ENCODE measurements at regions not wholly inside any gene's neighbourhood (a gene's known extent, or its start where the extent isn't known, plus 50 kb on each side); places are given as distances from the start of the nearest gene placed in this dataset.

GRCh38 chr18:21928925-21929324 lies 188.3 kb downstream of the MIB1 start:
- Histone ChIP-seq H3K36me3 (ENCODE audit: control insufficient read depth, insufficient read depth, low read length, severe bottlenecking) (no peaks in the 10 kb centered on the region), H3K9ac (ENCODE audit: low read length) (no peak overlapping the region), H3K9me3 (ENCODE audit: control insufficient read depth, low read length) (no peaks in the 10 kb centered on the region), H3K27me3 (replicated peaks; ENCODE audit: control insufficient read depth, insufficient read depth, low read length) (peaks cover 23% of the 10 kb centered on the region), H3K4me3 (ENCODE audit: low read length) (no peak overlapping the region), H3K4me1 (ENCODE audit: control insufficient read depth, insufficient read depth, low read length) (no peaks in the 10 kb centered on the region)
- DNase-seq (ENCODE audit: low read depth) = no peak

- Histone ChIP-seq H3K27me3 (replicated peaks; ENCODE audit: control insufficient read depth, insufficient read depth, low read length) (peaks cover 33% of the 10 kb centered on the region), H3K4me1 (ENCODE audit: control insufficient read depth, insufficient read depth, low read length) (no peaks in the 10 kb centered on the region), H3K9ac (ENCODE audit: low read length) (no peak overlapping the region), H3K9me3 (ENCODE audit: control insufficient read depth, low read length) (no peaks in the 10 kb centered on the region), H3K4me3 (ENCODE audit: low read length) (no peak overlapping the region), H3K36me3 (ENCODE audit: control insufficient read depth, insufficient read depth, low read length, severe bottlenecking) (no peaks in the 10 kb centered on the region)
- DNase-seq (ENCODE audit: low read depth) = no peak
Measured at GRCh38 chr18:21930177-21930576, 189.6 kb downstream of the MIB1 start.

GRCh38 chr18:21933931-21934765 lies 193.6 kb downstream of the MIB1 start:
- no peaks in the 10 kb centered on the region for H3K36me3 ChIP-seq (ENCODE audit: control insufficient read depth, insufficient read depth, low read length, severe bottlenecking)
- no peaks in the 10 kb centered on the region for H3K4me1 ChIP-seq (ENCODE audit: control insufficient read depth, insufficient read depth, low read length)
- no peak overlapping the region for H3K4me3 ChIP-seq (ENCODE audit: low read length)
- H3K9ac ChIP-seq (ENCODE audit: low read length) = no peak overlapping the region
- no peaks in the 10 kb centered on the region for H3K9me3 ChIP-seq (ENCODE audit: control insufficient read depth, low read length)
- no peak for DNase-seq (ENCODE audit: low read depth)
- H3K27me3 ChIP-seq (replicated peaks; ENCODE audit: control insufficient read depth, insufficient read depth, low read length) = peaks cover 38% of the 10 kb centered on the region

GRCh38 chr18:21934766-21935015 lies 194.1 kb downstream of the MIB1 start:
- Histone ChIP-seq H3K4me3 (ENCODE audit: low read length) (no peak overlapping the region), H3K9ac (ENCODE audit: low read length) (no peak overlapping the region), H3K9me3 (ENCODE audit: control insufficient read depth, low read length) (no peaks in the 10 kb centered on the region), H3K27me3 (replicated peaks; ENCODE audit: control insufficient read depth, insufficient read depth, low read length) (peaks cover 33% of the 10 kb centered on the region), H3K36me3 (ENCODE audit: control insufficient read depth, insufficient read depth, low read length, severe bottlenecking) (no peaks in the 10 kb centered on the region), H3K4me1 (ENCODE audit: control insufficient read depth, insufficient read depth, low read length) (no peaks in the 10 kb centered on the region)
- no peak for DNase-seq (ENCODE audit: low read depth)

GRCh38 chr18:21943456-21943855 lies 202.9 kb downstream of the MIB1 start:
- no peak for DNase-seq (ENCODE audit: low read depth)
- H3K27me3 ChIP-seq (replicated peaks; ENCODE audit: control insufficient read depth, insufficient read depth, low read length) = peaks cover 3% of the 10 kb centered on the region
- no peak overlapping the region for H3K9ac ChIP-seq (ENCODE audit: low read length)
- H3K36me3 ChIP-seq (ENCODE audit: control insufficient read depth, insufficient read depth, low read length, severe bottlenecking) = no peaks in the 10 kb centered on the region
- H3K4me1 ChIP-seq (ENCODE audit: control insufficient read depth, insufficient read depth, low read length) = no peaks in the 10 kb centered on the region
- H3K4me3 ChIP-seq (ENCODE audit: low read length) = no peak overlapping the region
- no peaks in the 10 kb centered on the region for H3K9me3 ChIP-seq (ENCODE audit: control insufficient read depth, low read length)

- no peak overlapping the region for H3K4me3 ChIP-seq (ENCODE audit: low read length)
- no peak overlapping the region for H3K9ac ChIP-seq (ENCODE audit: low read length)
- H3K9me3 ChIP-seq (ENCODE audit: control insufficient read depth, low read length) = peaks cover 5% of the 10 kb centered on the region
- H3K36me3 ChIP-seq (ENCODE audit: control insufficient read depth, insufficient read depth, low read length, severe bottlenecking) = no peaks in the 10 kb centered on the region
- H3K4me1 ChIP-seq (ENCODE audit: control insufficient read depth, insufficient read depth, low read length) = no peaks in the 10 kb centered on the region
- no peak for DNase-seq (ENCODE audit: low read depth)
- peaks cover 3% of the 10 kb centered on the region for H3K27me3 ChIP-seq (replicated peaks; ENCODE audit: control insufficient read depth, insufficient read depth, low read length)
Measured at GRCh38 chr18:21949326-21950015, 208.9 kb downstream of the MIB1 start.

- peak; percentile 86 for DNase-seq (ENCODE audit: low read depth)
- no peaks in the 10 kb centered on the region for H3K36me3 ChIP-seq (ENCODE audit: control insufficient read depth, insufficient read depth, low read length, severe bottlenecking)
- H3K9ac ChIP-seq (ENCODE audit: low read length) = no peak overlapping the region
- H3K4me1 ChIP-seq (ENCODE audit: control insufficient read depth, insufficient read depth, low read length) = no peaks in the 10 kb centered on the region
- H3K9me3 ChIP-seq (ENCODE audit: control insufficient read depth, low read length) = peaks cover 8% of the 10 kb centered on the region
- peaks cover 41% of the 10 kb centered on the region for H3K27me3 ChIP-seq (replicated peaks; ENCODE audit: control insufficient read depth, insufficient read depth, low read length)
- no peak overlapping the region for H3K4me3 ChIP-seq (ENCODE audit: low read length)
Measured at GRCh38 chr18:21955757-21956652, 213.4 kb upstream of the GATA6 start.

- H3K4me1 ChIP-seq (ENCODE audit: control insufficient read depth, insufficient read depth, low read length) = no peaks in the 10 kb centered on the region
- no peak overlapping the region for H3K9ac ChIP-seq (ENCODE audit: low read length)
- no peak overlapping the region for H3K4me3 ChIP-seq (ENCODE audit: low read length)
- H3K9me3 ChIP-seq (ENCODE audit: control insufficient read depth, low read length) = peaks cover 8% of the 10 kb centered on the region
- H3K27me3 ChIP-seq (replicated peaks; ENCODE audit: control insufficient read depth, insufficient read depth, low read length) = peaks cover 50% of the 10 kb centered on the region
- H3K36me3 ChIP-seq (ENCODE audit: control insufficient read depth, insufficient read depth, low read length, severe bottlenecking) = no peaks in the 10 kb centered on the region
- no peak for DNase-seq (ENCODE audit: low read depth)
Measured at GRCh38 chr18:21958263-21958662, 211.1 kb upstream of the GATA6 start.

GRCh38 chr18:21958707-21959450 lies 210.5 kb upstream of the GATA6 start:
- Histone ChIP-seq H3K4me3 (ENCODE audit: low read length) (no peak overlapping the region), H3K9ac (ENCODE audit: low read length) (no peak overlapping the region), H3K9me3 (ENCODE audit: control insufficient read depth, low read length) (peaks cover 8% of the 10 kb centered on the region), H3K36me3 (ENCODE audit: control insufficient read depth, insufficient read depth, low read length, severe bottlenecking) (no peaks in the 10 kb centered on the region), H3K27me3 (replicated peaks; ENCODE audit: control insufficient read depth, insufficient read depth, low read length) (peaks cover 52% of the 10 kb centered on the region), H3K4me1 (ENCODE audit: control insufficient read depth, insufficient read depth, low read length) (no peaks in the 10 kb centered on the region)
- no peak for DNase-seq (ENCODE audit: low read depth)

- Histone ChIP-seq H3K27me3 (replicated peaks; ENCODE audit: control insufficient read depth, insufficient read depth, low read length) (peaks cover 51% of the 10 kb centered on the region), H3K4me3 (ENCODE audit: low read length) (no peak overlapping the region), H3K36me3 (ENCODE audit: control insufficient read depth, insufficient read depth, low read length, severe bottlenecking) (no peaks in the 10 kb centered on the region), H3K9ac (ENCODE audit: low read length) (no peak overlapping the region), H3K4me1 (ENCODE audit: control insufficient read depth, insufficient read depth, low read length) (no peaks in the 10 kb centered on the region), H3K9me3 (ENCODE audit: control insufficient read depth, low read length) (no peaks in the 10 kb centered on the region)
- peak; percentile 39 for DNase-seq (ENCODE audit: low read depth)
Measured at GRCh38 chr18:21960189-21960588, 209.2 kb upstream of the GATA6 start.

GRCh38 chr18:21963336-21963735 lies 206.1 kb upstream of the GATA6 start:
- DNase-seq (ENCODE audit: low read depth) = no peak
- no peaks in the 10 kb centered on the region for H3K4me1 ChIP-seq (ENCODE audit: control insufficient read depth, insufficient read depth, low read length)
- no peaks in the 10 kb centered on the region for H3K9me3 ChIP-seq (ENCODE audit: control insufficient read depth, low read length)
- no peak overlapping the region for H3K4me3 ChIP-seq (ENCODE audit: low read length)
- H3K27me3 ChIP-seq (replicated peaks; ENCODE audit: control insufficient read depth, insufficient read depth, low read length) = peaks cover 33% of the 10 kb centered on the region
- no peaks in the 10 kb centered on the region for H3K36me3 ChIP-seq (ENCODE audit: control insufficient read depth, insufficient read depth, low read length, severe bottlenecking)
- H3K9ac ChIP-seq (ENCODE audit: low read length) = no peak overlapping the region

Data from adipocyte (in vitro differentiated cells).